HG03045 (cell line): ENCODE measurements at regions not wholly inside any gene's neighbourhood (a gene's known extent, or its start where the extent isn't known, plus 50 kb on each side); places are given as distances from the start of the nearest gene placed in this dataset.
A peak's percentile ranks its signal among the peaks of the same experiment; 100 is the strongest.

Source experiments
- ATAC-seq: cut with Tn5 transposase; IDR thresholded peaks from one replicate; pipeline ENCODE4 v1.9.1; 2021; ENCODE audit warnings: mild to moderate bottlenecking, moderate library complexity; ENCODE audit not compliant: unreplicated experiment

- ATAC-seq: no peak
Measured at GRCh38 chr6:149176971-149177667, 140.4 kb upstream of the TAB2 start.

DNA sequence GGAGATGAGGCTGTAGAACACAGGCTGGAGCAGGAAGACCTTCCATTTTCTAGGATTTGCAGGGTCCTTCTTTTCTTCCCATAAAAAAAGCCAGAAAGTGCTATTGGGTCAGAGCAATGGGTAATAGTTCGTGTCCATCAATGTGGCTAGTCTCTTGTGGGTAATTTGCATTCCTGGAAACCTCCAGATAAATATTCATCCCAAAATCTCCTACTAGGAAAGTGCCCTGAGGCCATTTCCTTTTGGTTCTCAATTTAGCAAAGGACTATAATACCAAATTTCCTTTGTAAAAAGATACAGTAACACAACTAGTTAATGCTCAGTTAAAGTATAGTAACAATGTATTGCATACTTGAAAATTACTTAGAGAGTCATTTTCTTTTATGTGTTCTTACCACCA, 138.1 kb upstream of the TAB2 start:
- ATAC-seq: no peak

DNA sequence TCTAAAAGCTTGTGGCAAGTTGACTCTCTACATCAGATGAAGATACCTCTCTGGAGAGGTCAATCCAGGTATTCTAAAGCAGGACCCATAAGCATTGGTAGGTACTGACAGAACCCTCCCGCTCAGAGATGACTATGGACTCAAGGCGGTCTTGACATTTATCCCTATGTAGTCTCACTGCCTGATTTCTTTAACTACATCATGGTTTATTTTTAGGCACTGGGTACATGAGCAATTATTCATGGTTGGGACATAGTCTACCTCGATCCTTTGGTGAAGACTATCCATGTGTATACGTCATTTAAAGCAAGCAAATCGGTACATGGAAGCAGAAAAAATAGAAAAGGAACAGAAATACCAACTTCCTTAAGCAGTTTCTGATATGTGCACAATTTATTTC, 136.2 kb upstream of the TAB2 start:
- no peak for ATAC-seq

DNA sequence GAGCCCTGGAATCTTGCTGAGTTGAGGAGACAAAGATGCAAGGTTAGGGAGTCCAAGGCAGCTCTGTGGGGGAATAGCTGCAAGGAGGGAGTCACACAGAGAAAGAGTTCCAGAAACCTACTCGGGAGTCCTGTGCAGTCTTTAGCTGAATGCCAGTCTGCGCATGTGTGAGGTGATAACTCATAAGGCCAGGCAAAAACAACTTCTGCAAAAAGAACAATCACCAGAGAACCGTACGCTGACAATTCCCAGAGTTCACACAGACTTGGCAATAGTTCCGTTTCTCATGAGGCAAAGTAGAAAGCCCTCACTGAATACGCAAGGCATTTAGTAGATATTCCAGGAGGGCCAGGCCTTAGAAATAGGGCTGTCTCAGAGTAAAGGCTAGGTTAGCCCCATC, 135.2 kb upstream of the TAB2 start:
- no peak for ATAC-seq

DNA sequence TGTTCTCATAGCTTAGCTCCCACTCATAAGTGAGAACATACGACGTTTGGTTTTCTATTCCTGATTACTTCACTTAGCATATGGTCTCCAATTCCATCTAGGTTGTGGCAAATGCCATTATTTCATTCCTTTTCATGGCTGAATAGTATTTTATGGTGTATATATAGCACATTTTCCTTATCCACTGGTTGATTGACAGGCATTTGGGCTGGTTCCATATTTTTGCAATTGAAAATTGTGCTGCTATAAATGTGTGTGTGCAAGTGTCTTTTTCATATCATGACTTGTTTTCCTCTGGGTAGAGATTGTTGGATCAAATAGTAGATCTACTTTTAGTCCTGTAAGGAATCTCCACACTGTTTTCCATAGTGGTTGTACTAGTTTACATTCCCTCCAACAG, 133.0 kb upstream of the TAB2 start:
- no peak for ATAC-seq

DNA sequence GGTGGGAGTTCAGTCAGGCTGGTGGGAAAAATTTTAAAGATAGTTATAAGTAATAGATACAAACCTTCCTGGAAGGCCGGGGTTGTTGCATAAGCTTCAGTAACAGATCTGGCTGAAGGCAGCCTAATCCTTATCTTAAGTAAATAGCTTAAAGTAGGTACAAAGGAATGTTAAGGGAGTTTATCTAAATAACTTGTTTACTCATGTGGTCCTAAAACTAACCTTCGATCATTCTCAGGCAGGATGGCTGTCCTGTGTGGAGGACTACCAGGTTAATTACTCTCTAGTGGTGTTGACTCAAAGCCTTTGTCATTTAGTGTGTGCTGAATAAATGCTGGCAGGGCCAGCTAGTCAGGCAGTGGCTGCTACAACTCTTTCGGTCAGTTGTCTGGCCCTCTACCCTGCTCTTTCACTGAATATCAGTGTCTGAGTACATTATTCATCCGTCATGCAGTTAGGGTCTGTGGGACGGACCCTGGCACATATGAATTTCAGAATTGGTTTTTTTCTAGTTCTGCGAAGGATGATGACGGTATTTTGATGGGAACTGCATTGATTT, 131.6 kb upstream of the TAB2 start:
- no peak for ATAC-seq

- ATAC-seq: no peak
Measured at GRCh38 chr6:149186873-149187272, 130.6 kb upstream of the TAB2 start.

DNA sequence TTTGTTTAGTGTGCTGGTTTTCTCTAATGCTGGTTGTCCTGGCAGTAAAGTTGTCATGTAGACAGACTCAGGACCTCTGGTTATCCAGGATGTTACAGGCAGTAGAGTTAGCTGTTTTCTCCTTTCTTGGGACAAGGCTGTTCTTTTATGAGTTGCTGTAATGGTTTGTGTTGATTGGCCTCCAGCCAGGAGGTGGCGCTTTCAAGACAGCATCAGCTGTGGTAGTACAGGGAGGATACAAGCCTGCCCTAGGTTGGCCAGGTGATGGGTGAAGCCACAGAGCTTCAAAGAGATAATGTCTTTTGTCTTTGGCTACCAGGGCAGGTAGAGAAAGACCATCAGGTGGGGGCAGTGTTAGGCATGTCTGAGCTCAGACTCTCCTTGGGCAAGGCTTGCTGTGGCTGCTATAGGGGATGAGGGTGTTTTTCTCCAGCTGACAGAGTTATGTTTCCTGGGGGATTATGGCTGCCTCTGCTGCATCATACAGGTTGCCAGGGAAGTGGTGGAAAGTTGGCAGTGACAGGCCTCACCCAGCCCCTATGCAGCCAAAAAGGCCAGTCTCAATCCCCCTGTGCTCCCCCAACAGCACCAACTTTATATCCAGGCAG, 127.2 kb upstream of the TAB2 start:
- ATAC-seq: no peak

DNA sequence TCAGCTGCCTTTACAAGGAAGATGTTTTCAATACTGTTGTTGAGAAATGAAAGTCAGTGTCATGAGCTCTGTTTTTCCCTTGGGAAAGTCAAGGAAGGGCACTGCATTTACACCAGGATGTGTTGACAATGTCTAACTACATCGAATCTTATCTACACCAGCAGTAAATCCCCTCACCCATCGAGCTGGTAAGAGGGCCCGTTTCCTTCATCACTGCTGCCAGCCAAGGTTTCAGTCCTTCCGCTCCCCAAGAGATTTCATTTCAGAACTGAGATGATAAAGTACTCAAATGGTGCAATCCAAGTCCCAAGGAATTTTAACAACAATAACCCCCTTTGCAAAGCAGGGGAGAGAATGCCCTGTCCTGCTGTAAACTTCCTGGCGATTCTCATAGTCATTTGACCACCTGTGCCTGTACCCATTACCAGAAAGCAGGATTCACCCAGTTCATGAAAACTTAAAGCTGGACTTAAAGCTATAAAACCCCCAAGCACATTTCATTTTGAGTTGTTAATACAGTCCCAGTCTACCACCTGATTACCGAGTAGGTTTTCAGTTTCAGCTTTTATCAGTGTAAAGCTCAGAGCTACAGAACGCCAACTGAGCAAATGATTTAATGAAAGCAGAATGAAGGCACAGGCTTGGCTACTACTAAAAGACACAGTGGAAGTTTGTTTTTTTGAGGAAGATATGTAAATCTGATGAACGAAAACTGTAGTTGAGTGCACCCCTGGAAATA, 122.5 kb upstream of the TAB2 start:
- ATAC-seq: no peak

- no peak for ATAC-seq
Measured at GRCh38 chr6:149196091-149196490, 121.4 kb upstream of the TAB2 start.

- no peak for ATAC-seq
Measured at GRCh38 chr6:149197482-149197881, 120.0 kb upstream of the TAB2 start.

- ATAC-seq: no peak
Measured at GRCh38 chr6:149198265-149198664, 119.2 kb upstream of the TAB2 start.

GRCh38 chr6:149200282-149200945, 117.1 kb upstream of the TAB2 start:
- no peak for ATAC-seq

GRCh38 chr6:149201068-149201655, 116.3 kb upstream of the TAB2 start:
- ATAC-seq: no peak

DNA sequence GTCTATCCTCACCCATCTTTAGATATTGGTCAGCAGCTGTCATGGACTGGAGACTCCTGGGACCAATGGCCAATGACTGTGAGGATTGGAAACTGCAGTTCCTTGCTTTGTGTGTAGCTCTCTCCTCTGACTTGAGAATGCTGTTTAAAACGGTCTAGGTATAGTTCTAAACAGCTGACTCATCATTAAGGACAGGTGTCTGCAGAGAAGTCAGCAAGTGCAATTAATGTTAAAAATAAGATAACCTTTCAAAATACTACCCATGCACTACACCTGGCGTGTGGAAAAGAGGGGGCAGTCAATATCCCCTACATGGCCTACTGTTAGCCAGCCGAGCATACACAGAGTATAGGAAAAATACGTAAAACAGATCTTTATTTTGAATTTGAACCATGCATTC, 115.4 kb upstream of the TAB2 start:
- no peak for ATAC-seq

- no peak for ATAC-seq
Measured at GRCh38 chr6:149202952-149203351, 114.6 kb upstream of the TAB2 start.

DNA sequence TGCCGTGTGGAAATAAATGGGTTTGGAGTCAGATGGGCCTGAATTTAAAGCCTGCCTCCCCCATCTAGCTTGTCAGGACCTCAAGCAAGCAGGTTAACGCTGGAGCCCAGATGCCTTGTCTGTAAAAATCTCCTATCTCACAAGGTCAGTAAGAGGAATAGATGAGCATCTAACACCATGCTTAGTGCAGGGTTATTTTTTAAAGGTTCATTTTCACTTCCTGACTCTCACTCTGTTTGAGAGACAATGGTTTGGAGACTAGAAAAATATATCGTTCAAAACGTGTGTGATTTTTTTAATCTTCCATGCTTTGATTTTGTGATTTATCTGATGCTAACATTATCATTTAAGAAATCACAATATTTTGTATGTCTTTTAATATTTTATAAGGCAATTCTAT, 114.0 kb upstream of the TAB2 start:
- ATAC-seq: no peak

- no peak for ATAC-seq
Measured at GRCh38 chr6:149208134-149208601, 109.3 kb upstream of the TAB2 start.

GRCh38 chr6:149209871-149210775, 107.4 kb upstream of the TAB2 start:
- no peak for ATAC-seq

- ATAC-seq: peak; percentile 52
Measured at GRCh38 chr6:149211046-149211571, 106.4 kb upstream of the TAB2 start.
